Endothelial cell of umbilical vein (primary cell): ENCODE measurements at regions not wholly inside any gene's neighbourhood (a gene's known extent, or its start where the extent isn't known, plus 50 kb on each side); places are given as distances from the start of the nearest gene placed in this dataset.

Experiments used
- BruUV-seq: library from RNA; stranded (reverse); fragments of 400-500 nt; replicated peaks from 2 replicates; lab custom pipeline; 2021; lab: Mats Ljungman, UMichigan
- CTCF ChIA-PET: fragments of 300-600, 350-600 bp; sonication (Branson Sonifier 250); formaldehyde crosslinking; loops from one replicate; lab custom pipeline; 2021; ENCODE audit warnings: antibody characterized with exemption, inconsistent platforms; lab: Charles Lee
- POLR2A ChIA-PET: fragments of 300-600, 350-600 bp; sonication (Branson Sonifier 250); formaldehyde crosslinking; loops from one replicate; lab custom pipeline; 2021; ENCODE audit warnings: antibody characterized with exemption, inconsistent platforms; lab: Charles Lee
- DNase-seq: peaks from one replicate; pipeline ENCODE4 v3.0.0-alpha.2; 2011; ENCODE audit warnings: low read depth, low spot score
- FAIRE-seq: peaks from 2 replicates; lab custom pipeline; 2011; peaks lifted over from hg19 to GRCh38; lab: Jason Lieb, UNC
- H2AFZ ChIP-seq: 2 replicates; pipeline ENCODE4 v1.6.0; 2012; ENCODE audit warnings: low read depth, low read length, control low read depth, inconsistent platforms
- H3K27ac ChIP-seq: 2 replicates; pipeline ENCODE4 v1.5.1; 2011; ENCODE audit warnings: low read depth, mild to moderate bottlenecking, control low read depth, low read length, moderate library complexity; ENCODE audit not compliant: insufficient read depth
- H3K27me3 ChIP-seq, 2 experiments: 2 replicates each; pipeline versions ENCODE4 v1.6.0 to v1.6.1; 2011; ENCODE audit warnings: low read length in 2 of 2, mixed read lengths in 1 of 2; ENCODE audit not compliant: control insufficient read depth in 2 of 2, insufficient read depth in 2 of 2
- H3K36me3 ChIP-seq, 2 experiments: 2 replicates in 1 of 2; 3 replicates in 1 of 2; pipeline ENCODE4 v1.5.1; 2011; ENCODE audit warnings: low read length in 2 of 2, mild to moderate bottlenecking in 1 of 2, moderate library complexity in 1 of 2; ENCODE audit not compliant: control insufficient read depth in 2 of 2, insufficient read depth in 2 of 2; ENCODE audit errors: extremely low read depth in 1 of 2
- H3K4me1 ChIP-seq: 3 replicates; pipeline ENCODE4 v1.5.1; 2011; ENCODE audit warnings: mild to moderate bottlenecking, low read length; ENCODE audit not compliant: control insufficient read depth, insufficient read depth; ENCODE audit errors: extremely low read depth
- H3K4me2 ChIP-seq: 2 replicates; pipeline ENCODE4 v1.6.1; 2011; ENCODE audit warnings: low read length, control low read depth, mixed read lengths; ENCODE audit not compliant: insufficient read depth
- H3K4me3 ChIP-seq, 3 experiments: fragments of 200-600 bp in 1 of 3; sonication (generic), shearing (Covaris generic) in 1 of 3; replicated peaks in 1 of 3; 2 replicates each; pipeline ENCODE4 v1.5.1; 2011 to 2016; ENCODE audit warnings: control low read depth in 3 of 3, low read length in 3 of 3, mild to moderate bottlenecking in 2 of 3, inconsistent platforms in 1 of 3, low read depth in 1 of 3, moderate library complexity in 1 of 3; ENCODE audit not compliant: insufficient read depth in 1 of 3
- H3K79me2 ChIP-seq: 2 replicates; pipeline ENCODE4 v1.6.0; 2012; ENCODE audit warnings: low read length, inconsistent platforms; ENCODE audit not compliant: control insufficient read depth, insufficient read depth
- H3K9ac ChIP-seq: replicated peaks from 2 replicates; pipeline ENCODE3; 2011; ENCODE audit warnings: low read length, control low read depth; ENCODE audit not compliant: insufficient read depth; ENCODE audit errors: extremely low read depth
- H3K9me1 ChIP-seq: replicated peaks from 3 replicates; pipeline ENCODE4 v1.6.0; 2011; ENCODE audit warnings: mild to moderate bottlenecking, low read length; ENCODE audit not compliant: control insufficient read depth, insufficient read depth; ENCODE audit errors: extremely low read depth
- H3K9me3 ChIP-seq: replicated peaks from 2 replicates; pipeline ENCODE4 v1.5.1; 2012; ENCODE audit warnings: low read length, inconsistent platforms; ENCODE audit not compliant: control insufficient read depth, insufficient read depth
- H4K20me1 ChIP-seq: replicated peaks from 2 replicates; pipeline ENCODE3; 2011; ENCODE audit warnings: mild to moderate bottlenecking, low read length; ENCODE audit not compliant: control insufficient read depth, insufficient read depth; ENCODE audit errors: extremely low read depth
- CTCF ChIP-seq, 2 donors: IDR thresholded peaks; 1 replicate in 1 of 2; 2 replicates in 1 of 2; pipeline ENCODE4 v1.5.1; 2011; ENCODE audit warnings: low read length in 2 of 2, mild to moderate bottlenecking in 2 of 2, moderate library complexity in 2 of 2, control low read depth in 1 of 2, inconsistent platforms in 1 of 2, low read depth in 1 of 2; ENCODE audit not compliant: insufficient read depth in 1 of 2; ENCODE audit errors: extremely low read depth in 1 of 2
- EZH2 ChIP-seq: IDR thresholded peaks from 2 replicates; pipeline ENCODE4 v1.6.1; 2012; ENCODE audit warnings: borderline replicate concordance, low read depth, mild to moderate bottlenecking, moderate library complexity, low read length, inconsistent platforms; ENCODE audit not compliant: severe bottlenecking
- FOS ChIP-seq: IDR thresholded peaks from 2 replicates; pipeline ENCODE4 v1.6.1; 2011; ENCODE audit warnings: mild to moderate bottlenecking, low read length, moderate library complexity, borderline replicate concordance; ENCODE audit not compliant: insufficient read depth
- GATA2 ChIP-seq: IDR thresholded peaks from 2 replicates; pipeline ENCODE4 v1.7.0; 2011; ENCODE audit warnings: low read depth, mild to moderate bottlenecking, moderate library complexity, mixed read lengths, low read length; ENCODE audit not compliant: insufficient read length, insufficient read depth
- JUN ChIP-seq: IDR thresholded peaks from 2 replicates; pipeline ENCODE4 v1.6.1; 2011; ENCODE audit warnings: borderline replicate concordance, low read depth; ENCODE audit not compliant: insufficient read length, insufficient read depth
- MAX ChIP-seq: IDR thresholded peaks from 2 replicates; pipeline ENCODE4 v1.6.1; 2011; ENCODE audit not compliant: insufficient read depth, insufficient read length
- MYC ChIP-seq: IDR thresholded peaks from one replicate; pipeline ENCODE4 v1.6.1; 2011; ENCODE audit warnings: mild to moderate bottlenecking, low read depth, low read length
- POLR2A ChIP-seq: IDR thresholded peaks from 2 replicates; pipeline ENCODE4 v1.6.1; 2012; ENCODE audit warnings: low read depth, mild to moderate bottlenecking, control low read depth, low read length
- POLR2AphosphoS5 ChIP-seq: IDR thresholded peaks from 2 replicates; pipeline ENCODE4 v1.6.1; 2012; ENCODE audit warnings: low read depth, mild to moderate bottlenecking, control low read depth, low read length, moderate library complexity; ENCODE audit not compliant: insufficient read depth
- dilution Hi-C: fragments of 300-500 bp; cut with MboI; formaldehyde crosslinking; loops from one replicate; pipeline ENCODE4 v1.15.0; 2019; ENCODE audit warnings: low sequenced_read_pairs; ENCODE audit not compliant: extremely low pct_ligation_motif_present
- intact Hi-C: fragments of 100-400 bp; cut with micrococcal nuclease; formaldehyde crosslinking; loops from one replicate; pipeline ENCODE4 v1.10.0; 2022

DNA sequence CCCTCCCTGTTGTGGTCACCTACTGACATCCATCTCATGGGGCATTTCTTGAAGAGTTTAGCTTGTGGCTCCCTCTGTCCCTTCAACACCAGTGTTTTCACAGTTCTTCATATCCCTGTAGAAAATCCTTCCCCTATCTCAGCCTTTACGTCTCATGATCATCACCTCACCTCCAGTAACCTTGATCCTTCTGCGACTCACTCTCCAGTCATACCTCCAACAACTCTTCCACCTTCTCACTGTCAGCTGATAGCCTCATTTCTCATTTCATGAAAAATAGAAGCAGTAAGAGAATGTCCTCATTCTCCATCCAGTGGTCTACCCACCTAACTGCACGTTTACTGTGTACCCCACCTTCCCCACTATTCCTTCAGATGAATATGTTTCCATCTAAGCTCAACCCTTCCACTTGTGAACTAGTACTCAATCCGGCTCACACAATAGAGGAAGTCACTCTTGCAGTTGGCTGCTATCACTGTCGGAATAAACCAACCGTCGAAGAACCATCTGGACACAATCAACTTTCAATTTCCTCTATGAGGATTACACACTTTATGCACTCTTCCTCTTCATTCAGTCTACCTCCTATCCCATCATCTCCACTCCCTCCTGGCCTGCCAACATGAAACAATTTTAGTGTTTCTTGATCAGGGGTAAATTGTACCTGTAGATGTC lies 256.0 kb downstream of the AHR start:
- H3K9me3 ChIP-seq, result no peaks in the 10 kb centered on the region
- ChIA-PET POLR2A (no interaction called here), CTCF (no interaction called here)
- no peak overlapping the region for H2AFZ ChIP-seq
- no peak overlapping the region for H3K27ac ChIP-seq
- H3K9ac ChIP-seq, result no peak overlapping the region
- TF ChIP-seq POLR2AphosphoS5, result no peak
- no peak for TF ChIP-seq MYC
- TF ChIP-seq POLR2A, result no peak
- no peak for TF ChIP-seq EZH2
- no peak for TF ChIP-seq GATA2
- no peak for TF ChIP-seq JUN
- TF ChIP-seq CTCF (IDR thresholded peaks at IDR 0.05; ENCODE audit: extremely low read depth in 1 of 2, insufficient read depth in 1 of 2, low read depth in 1 of 2, low read length in 2 of 2), result no peak
- no peak for TF ChIP-seq MAX
- no peak for TF ChIP-seq FOS
- no peaks in the 10 kb centered on the region for H3K9me1 ChIP-seq
- dilution Hi-C loops (no loop called here), intact Hi-C loops (no loop called here)
- H3K4me2 ChIP-seq, result no peak overlapping the region
- no peaks in the 10 kb centered on the region for H4K20me1 ChIP-seq
- DNase-seq (no peak), FAIRE-seq (no peak)
- no peaks in the 10 kb centered on the region for H3K27me3 ChIP-seq
- BruUV-seq, result no TSS peak
- H3K79me2 ChIP-seq, result no peaks in the 10 kb centered on the region
- no peaks in the 10 kb centered on the region for H3K36me3 ChIP-seq
- no peak overlapping the region for H3K4me3 ChIP-seq
- no peaks in the 10 kb centered on the region for H3K4me1 ChIP-seq
